Chondrocyte (in vitro differentiated cells): ENCODE measurements at regions not wholly inside any gene's neighbourhood (a gene's known extent, or its start where the extent isn't known, plus 50 kb on each side); places are given as distances from the start of the nearest gene placed in this dataset.

Experiments used
- DNase-seq: peaks from one replicate; pipeline ENCODE4 v3.0.0; 2021; ENCODE audit warnings: mixed read lengths, low spot score
- H3K27ac Mint-ChIP-seq: one replicate; pipeline ENCODE4 v1.8.0; 2021; ENCODE audit warnings: mild to moderate bottlenecking, moderate library complexity, mixed read lengths; ENCODE audit not compliant: unreplicated experiment
- H3K27me3 Mint-ChIP-seq: 2 replicates; pipeline ENCODE4 v1.8.0; 2021; ENCODE audit warnings: low read depth, mixed read lengths
- H3K36me3 Mint-ChIP-seq: 2 replicates; pipeline ENCODE4 v1.8.0; 2021; ENCODE audit warnings: low read depth, mixed read lengths
- H3K4me1 Mint-ChIP-seq: 2 replicates; pipeline ENCODE4 v1.8.0; 2021; ENCODE audit warnings: low read depth, mild to moderate bottlenecking, mixed read lengths
- H3K4me3 Mint-ChIP-seq: one replicate; pipeline ENCODE4 v1.8.0; 2021; ENCODE audit warnings: mild to moderate bottlenecking, moderate library complexity, mixed read lengths; ENCODE audit not compliant: unreplicated experiment
- H3K9me3 Mint-ChIP-seq: 2 replicates; pipeline ENCODE4 v1.8.0; 2021; ENCODE audit warnings: low read depth, mixed read lengths
- CTCF ChIP-seq: fragments of 200-600 bp; sonication (generic); IDR thresholded peaks from 2 replicates; pipeline ENCODE4 v1.5.0; 2021; ENCODE audit warnings: antibody characterized with exemption, mild to moderate bottlenecking, moderate library complexity

GRCh38 chr4:18444206-18444605, 422.7 kb upstream of the LCORL start:
- H3K27ac Mint-ChIP-seq = no peak overlapping the region
- no peaks in the 10 kb centered on the region for H3K4me1 Mint-ChIP-seq
- H3K36me3 Mint-ChIP-seq = no peaks in the 10 kb centered on the region
- peaks cover 3% of the 10 kb centered on the region for H3K27me3 Mint-ChIP-seq
- no peak for TF ChIP-seq CTCF
- H3K9me3 Mint-ChIP-seq = peaks cover 21% of the 10 kb centered on the region
- no peak for DNase-seq
- no peak overlapping the region for H3K4me3 Mint-ChIP-seq

GRCh38 chr4:18442957-18443356, 421.4 kb upstream of the LCORL start:
- DNase-seq = no peak
- peaks cover 3% of the 10 kb centered on the region for H3K27me3 Mint-ChIP-seq
- H3K4me3 Mint-ChIP-seq = no peak overlapping the region
- H3K36me3 Mint-ChIP-seq = no peaks in the 10 kb centered on the region
- no peak for TF ChIP-seq CTCF
- no peaks in the 10 kb centered on the region for H3K4me1 Mint-ChIP-seq
- no peak overlapping the region for H3K27ac Mint-ChIP-seq
- peaks cover 21% of the 10 kb centered on the region for H3K9me3 Mint-ChIP-seq

- no peak for DNase-seq
- Mint-ChIP-seq H3K27ac (no peak overlapping the region), H3K4me1 (no peaks in the 10 kb centered on the region), H3K4me3 (no peak overlapping the region), H3K36me3 (no peaks in the 10 kb centered on the region), H3K9me3 (peaks cover 21% of the 10 kb centered on the region), H3K27me3 (peaks cover 3% of the 10 kb centered on the region)
- TF ChIP-seq CTCF = no peak
These were observed 420.1 kb upstream of the LCORL start for GRCh38 chr4:18441676-18442075.

- Mint-ChIP-seq H3K4me3 (no peak overlapping the region), H3K36me3 (no peaks in the 10 kb centered on the region), H3K27ac (no peak overlapping the region)
These were observed 419.6 kb upstream of the LCORL start for GRCh38 chr4:18441203-18441590.

GRCh38 chr4:18440527-18441202, 419.1 kb upstream of the LCORL start:
- H3K27ac Mint-ChIP-seq = no peak overlapping the region
- H3K9me3 Mint-ChIP-seq = peaks cover 21% of the 10 kb centered on the region
- peaks cover 3% of the 10 kb centered on the region for H3K27me3 Mint-ChIP-seq
- TF ChIP-seq CTCF = no peak
- no peaks in the 10 kb centered on the region for H3K36me3 Mint-ChIP-seq
- no peaks in the 10 kb centered on the region for H3K4me1 Mint-ChIP-seq
- H3K4me3 Mint-ChIP-seq = no peak overlapping the region
- no peak for DNase-seq

More at GRCh38 chr4:18441203-18441590, 419.6 kb upstream of the LCORL start:
- TF ChIP-seq CTCF = no peak
- peaks cover 3% of the 10 kb centered on the region for H3K27me3 Mint-ChIP-seq
- peaks cover 21% of the 10 kb centered on the region for H3K9me3 Mint-ChIP-seq
- H3K4me1 Mint-ChIP-seq = no peaks in the 10 kb centered on the region
- DNase-seq = no peak
